Frontal cortex (tissue), 3 donors: ENCODE measurements at regions not wholly inside any gene's neighbourhood (a gene's known extent, or its start where the extent isn't known, plus 50 kb on each side); places are given as distances from the start of the nearest gene placed in this dataset.

Experiments
- DNase-seq, 2 donors: peaks; one replicate each; pipeline ENCODE4 v3.0.0; 2012; ENCODE audit warnings: low spot score in 2 of 2
- FAIRE-seq: peaks from 2 replicates; lab custom pipeline; 2012; peaks lifted over from hg19 to GRCh38; lab: Jason Lieb, UNC
- donor health status: control.
- donor health status: control.
- donor health status: control.

DNA sequence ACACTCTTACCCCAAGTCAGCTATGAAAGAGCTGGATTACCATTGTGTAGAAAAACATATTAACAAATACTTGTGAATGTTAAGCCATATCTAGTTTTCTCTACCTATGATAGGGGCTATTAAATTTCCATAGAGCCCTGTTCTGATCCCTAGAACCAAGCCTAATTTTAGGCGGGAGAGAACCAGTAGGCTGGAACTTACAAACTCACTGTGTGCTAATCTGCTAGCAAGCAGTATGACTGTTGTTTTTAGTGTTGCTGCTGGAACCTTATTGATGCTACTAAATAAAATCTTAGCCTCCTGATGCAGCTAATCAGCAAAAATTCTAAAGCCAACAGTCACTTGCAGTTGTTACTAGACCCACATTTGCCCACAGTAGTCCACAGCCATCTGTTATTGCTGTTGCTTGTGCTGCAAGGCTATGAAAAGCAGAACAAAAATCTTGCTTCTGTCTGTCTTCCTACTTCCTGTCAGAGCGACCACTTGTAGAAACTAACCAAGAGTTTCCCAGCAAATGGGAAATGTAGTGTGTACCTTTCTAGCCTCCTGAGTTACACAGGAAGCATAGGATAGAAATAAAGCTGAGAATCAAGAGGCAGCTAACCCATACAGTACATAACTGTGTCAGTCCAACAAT lies 368.4 kb downstream of the ARL4A start:
- no peak for FAIRE-seq

DNA sequence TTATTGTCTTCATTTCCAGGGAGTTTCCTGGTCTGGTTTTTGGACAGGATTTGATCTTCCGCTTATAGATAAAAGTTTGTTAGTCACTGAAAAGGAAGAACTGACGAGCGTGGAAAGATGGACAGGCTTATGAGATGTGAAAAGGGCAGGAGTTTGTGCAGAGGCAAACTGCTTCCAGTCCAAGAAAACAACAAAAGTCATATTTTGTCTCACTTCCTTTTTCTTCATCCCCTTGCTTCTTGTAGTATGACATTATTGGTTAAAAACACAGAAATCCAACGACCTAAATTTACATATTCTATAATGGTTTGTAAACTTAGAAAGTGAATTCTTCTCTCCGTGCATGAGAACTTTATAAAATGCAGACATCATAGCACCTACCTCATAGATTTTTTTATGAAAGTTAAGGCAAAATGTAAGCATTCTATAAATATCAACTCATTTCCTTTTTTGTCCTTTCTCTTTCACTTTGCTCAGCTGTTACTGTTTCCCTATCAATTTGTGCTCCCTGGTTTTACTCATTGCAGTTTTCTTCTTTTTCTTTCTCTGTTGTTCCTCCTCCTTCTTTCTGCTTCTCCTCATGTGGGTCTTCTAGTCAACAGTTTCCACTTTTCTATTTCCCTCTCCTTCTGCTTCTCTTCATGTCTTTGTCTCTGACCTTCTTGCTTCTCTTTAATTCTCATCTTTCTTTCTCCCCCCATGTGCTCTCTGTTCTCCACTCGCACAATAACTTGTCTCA lies 370.2 kb downstream of the ARL4A start:
- DNase-seq (no peak), FAIRE-seq (no peak)

More for the DNA sequence above, 368.4 kb downstream of the ARL4A start:
- DNase-seq, result no peak

DNA sequence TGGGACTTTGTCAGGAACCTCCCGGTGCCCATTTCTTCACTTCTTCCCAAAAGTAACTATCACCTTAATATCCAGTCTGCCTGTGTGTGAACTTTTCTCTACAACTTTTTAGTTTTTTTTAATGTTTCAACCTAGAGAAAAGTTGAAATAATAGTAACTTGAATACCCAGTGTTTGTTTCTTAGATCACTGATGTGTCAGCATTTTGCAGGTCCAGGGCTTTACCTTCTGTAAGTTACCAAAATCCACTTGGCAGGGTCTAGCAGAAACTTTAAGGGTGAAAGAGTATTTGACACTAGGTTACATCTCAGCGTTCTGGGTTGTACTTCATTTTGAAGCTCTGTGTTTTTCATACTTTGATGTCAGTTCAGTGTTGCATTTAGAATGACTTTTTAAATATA lies 372.7 kb downstream of the ARL4A start:
- FAIRE-seq (no peak), DNase-seq (no peak)

DNA sequence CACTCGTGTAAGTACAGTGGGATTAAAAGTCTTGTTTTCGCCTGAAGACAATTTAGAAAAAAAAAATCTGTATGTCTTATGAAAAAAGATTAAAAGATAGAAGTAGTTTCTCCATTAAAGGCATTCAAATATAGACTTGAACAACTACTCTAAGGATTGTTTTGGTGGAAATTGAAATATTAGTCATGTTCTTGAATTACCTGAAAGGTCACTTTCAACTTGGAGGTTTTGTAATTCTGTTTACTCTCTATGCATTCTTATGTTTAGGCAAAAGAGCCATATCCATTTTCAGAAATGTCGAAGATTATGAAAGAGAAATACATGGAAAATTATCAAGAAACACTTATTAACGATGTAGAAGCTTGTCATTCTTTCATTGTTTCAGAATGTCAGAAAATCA lies 373.7 kb downstream of the ARL4A start:
- FAIRE-seq (no peak), DNase-seq (no peak)

DNA sequence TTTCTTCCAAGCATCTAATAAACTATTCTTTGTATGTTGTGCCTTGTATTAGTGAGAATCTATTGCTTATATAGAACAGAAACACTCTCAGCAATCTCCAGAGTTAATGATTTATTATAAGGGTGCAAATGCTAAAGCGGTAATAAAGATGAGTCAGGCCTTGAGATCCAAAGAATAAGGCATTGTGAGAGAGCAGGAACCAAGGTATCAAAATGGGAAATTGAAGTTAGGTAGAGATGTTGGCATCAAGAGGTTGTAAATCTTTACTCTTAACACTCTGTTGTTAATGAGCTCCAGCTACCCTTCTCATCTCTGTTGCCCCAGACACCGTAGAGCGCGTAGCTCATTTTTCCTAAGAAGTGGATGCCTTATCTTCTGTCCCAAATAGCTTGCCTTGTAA lies 375.2 kb downstream of the ARL4A start:
- FAIRE-seq (no peak), DNase-seq (no peak)

DNA sequence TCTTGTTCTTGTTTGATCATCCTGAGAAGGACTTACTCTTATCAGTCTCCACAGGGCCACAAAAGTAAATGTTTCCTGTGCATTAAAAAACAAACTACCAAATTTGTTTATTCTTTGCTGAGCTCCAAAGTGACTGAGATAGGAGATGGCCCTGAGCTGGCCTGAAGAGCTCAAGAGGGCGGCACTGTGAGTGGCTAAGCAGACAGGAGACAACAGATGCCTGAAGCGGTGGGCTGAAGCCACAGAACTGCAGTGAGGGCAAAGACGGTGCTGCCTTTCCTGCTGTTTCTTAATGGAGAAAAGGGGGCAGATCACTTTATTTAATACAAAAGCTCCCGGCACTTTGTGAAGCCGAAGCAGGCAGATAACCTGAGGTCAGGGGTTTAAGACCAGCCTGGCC lies 379.6 kb downstream of the ARL4A start:
- FAIRE-seq (no peak), DNase-seq (no peak)

DNA sequence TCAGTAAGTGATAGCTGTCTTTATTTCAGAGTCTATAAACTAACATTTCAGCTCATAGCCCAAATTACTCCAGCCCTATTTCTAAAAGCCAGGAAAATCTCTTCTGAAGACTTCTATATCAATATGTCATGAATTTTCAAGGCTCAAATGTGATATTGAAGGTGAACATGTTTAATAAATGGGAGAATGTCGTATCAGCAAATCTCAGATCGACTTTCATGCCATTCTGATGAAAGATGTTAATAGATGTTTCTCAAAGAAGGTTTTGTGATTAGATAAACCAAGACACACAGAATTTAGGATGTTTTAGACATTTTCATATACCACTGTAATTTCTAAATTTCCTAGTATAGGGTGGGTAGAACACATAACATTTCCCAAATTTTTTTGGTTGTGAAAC lies 380.6 kb downstream of the ARL4A start:
- FAIRE-seq, result no peak
- DNase-seq, result no peak

DNA sequence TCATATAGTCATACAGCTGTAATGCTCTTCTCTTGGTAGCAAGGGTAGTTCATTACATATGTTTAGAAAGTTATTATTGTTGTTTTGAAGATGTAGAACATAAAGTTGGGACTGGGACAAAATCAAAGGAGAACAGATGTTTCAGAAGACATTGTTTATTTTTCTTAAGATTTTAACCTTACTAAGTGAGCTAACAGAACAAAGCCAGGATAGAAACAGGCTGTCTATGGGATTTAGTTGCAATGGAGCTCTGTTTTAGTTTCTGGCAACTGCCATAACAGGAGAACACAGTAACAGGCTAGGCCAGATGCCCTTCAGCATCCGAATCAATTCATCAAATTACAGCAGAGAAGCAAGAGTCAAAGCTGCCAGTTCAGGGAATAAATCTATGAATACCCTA lies 382.4 kb downstream of the ARL4A start:
- DNase-seq, result no peak
- FAIRE-seq, result no peak

DNA sequence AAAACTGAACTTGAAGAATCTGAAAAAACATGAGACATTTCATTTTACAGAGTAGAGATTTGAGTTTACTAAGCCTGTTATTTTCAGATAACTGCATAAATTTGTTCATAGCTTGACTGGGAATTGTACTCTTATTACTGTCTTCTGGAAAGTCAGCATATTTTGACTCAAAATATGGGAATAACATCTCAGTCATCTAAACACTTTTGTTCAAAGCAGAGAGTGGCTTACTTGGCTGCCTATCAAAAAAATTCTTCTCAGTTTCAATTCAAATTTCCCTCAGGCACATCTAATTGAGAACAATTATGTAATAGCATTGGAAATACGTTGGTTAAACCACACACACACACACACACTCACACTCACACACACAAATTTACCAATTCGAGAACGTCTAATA lies 384.6 kb downstream of the ARL4A start:
- FAIRE-seq, result no peak
- DNase-seq, result peak in 1 of 2 donors; percentile 12

DNA sequence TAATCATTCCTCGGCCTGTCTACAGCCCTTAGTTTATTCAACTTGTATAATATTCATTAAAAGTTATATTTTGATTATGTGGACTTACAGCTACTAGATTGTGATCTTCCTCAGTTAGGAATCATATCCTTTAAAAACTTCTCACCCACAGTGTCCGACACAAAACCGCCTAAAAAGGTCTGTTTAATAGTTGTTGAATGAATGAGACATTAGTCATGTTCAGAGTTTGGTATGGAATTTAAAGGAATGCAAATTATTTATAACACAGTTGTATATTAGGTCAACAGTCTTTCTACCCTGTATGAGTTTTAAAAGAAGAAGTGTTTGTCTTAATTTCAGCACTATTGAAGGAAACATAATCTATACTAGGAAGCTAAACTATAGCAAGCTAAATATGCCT lies 390.0 kb downstream of the ARL4A start:
- no peak for FAIRE-seq
- no peak for DNase-seq

DNA sequence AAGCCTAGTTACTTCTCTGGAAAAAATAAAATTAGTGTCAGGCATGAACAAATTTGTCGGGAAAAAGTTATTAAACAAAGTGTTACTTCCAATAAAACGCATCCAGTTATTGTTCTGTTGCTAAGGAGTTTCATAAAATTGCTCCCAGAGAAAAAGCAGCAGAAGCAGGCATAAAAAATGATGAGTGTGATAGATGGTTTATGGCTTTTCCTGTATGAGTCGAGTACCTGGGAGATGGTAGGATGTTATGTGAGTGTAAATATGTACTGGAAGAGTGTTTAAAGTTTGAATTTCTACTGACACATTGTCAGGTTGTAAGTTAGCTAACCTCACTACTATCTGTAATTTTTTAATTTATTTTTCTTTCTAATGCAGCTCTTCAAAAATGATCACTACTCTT lies 390.7 kb downstream of the ARL4A start:
- FAIRE-seq (no peak), DNase-seq (no peak)

DNA sequence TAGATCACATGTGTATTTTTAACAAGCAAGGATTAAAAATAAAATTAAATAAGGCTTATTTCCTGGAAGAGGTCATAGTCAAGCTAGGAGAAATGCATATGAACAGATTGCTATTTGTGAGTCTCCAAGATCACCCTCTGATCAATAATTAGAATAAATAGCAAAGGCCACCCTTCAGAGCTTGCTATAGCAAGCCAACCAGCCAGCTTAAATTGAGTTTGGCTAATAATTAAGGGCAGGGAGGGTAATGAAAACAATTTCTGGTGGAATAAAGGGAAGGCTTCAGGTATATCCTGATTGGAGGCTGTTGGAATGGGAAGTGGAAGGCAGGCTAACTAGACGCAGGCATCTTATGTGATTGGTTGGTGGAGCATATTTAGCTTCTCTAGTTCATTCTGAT lies 403.5 kb downstream of the ARL4A start:
- FAIRE-seq, result no peak
- DNase-seq, result no peak

DNA sequence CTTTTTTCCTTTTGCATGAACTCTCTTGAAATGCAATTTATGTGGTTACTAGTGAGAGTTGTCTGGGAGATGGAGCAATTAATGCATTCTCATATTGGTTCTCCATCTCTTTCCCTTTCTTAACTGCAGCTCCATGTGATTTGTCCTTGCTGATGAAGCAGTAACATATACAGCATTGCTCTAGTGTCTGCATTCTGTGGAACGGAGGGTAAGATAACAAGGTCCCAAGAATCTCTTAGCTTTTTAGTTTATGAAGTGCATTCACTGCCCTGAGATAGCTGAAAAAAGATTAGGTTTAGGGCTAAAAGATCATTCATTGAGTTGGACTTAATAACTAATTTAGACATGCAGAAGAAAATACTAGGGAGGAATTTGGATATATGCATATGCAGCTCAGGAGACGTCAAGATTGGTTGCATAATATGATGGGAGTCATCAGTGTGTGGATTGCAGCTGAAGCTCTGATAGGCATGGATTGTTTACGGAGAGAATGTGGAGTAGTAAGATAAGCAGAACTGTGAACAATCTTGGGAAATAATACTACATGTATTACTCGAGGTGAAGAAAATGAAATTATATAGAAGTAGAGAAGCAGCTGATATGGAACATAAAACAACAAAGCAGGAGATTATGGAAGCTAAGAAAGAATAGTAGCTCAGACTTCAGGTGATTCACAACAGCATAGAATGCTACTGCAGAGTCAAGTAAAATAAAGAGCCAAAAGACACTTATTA lies 404.7 kb downstream of the ARL4A start:
- DNase-seq (no peak), FAIRE-seq (no peak)

DNA sequence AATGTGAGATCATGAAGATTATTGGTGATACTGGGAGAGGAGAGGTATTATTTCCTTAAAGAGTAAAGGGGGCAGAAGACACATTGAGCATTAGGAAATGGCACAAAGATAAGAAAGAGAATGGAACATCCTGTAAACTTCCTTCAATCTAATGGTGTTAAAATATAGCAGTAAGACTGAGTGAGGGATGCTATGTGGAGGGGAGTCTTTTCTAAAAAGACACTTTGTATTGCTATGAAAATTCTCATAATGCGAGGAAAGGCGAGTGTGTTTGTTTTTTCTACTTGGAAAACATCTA lies 405.2 kb downstream of the ARL4A start:
- FAIRE-seq (no peak), DNase-seq (no peak)

DNA sequence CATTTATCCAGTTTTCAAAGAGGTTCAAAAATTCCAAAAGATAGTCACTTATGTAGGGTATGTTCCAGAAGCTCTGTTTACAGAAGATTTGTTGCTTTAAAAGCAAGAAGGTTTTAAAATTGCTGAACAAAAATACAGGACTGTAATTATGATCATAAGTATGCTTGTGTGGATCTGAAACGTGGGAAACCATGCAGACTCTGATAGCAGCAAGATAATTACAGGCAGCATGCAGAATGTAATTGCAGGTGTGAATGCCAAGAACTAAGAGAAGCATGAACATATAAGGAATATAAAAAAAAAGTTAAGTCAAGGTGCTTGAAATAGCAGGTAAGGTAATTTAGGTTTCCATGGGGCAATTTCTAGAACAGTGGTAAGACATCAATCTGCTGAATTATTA lies 405.7 kb downstream of the ARL4A start:
- no peak for DNase-seq
- FAIRE-seq, result no peak

DNA sequence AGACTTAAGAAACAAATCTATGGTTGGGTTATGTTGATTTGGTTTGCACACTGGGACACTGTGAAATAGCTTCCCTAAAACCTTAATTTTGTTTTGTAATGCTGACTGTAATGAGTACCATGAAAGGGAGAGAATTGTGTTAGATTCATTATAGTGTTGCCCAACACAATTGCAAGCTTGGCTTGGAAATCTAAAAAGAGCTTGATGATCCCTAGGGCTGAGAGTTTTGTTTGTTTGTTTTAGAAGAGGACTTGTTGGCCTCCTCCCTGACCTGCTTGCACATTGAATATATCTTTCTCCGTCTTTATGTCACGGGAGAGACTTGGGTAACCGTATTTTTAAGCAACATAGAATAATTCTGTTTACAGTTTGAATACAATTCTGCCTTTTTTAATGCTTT lies 410.1 kb downstream of the ARL4A start:
- no peak for FAIRE-seq
- no peak for DNase-seq

DNA sequence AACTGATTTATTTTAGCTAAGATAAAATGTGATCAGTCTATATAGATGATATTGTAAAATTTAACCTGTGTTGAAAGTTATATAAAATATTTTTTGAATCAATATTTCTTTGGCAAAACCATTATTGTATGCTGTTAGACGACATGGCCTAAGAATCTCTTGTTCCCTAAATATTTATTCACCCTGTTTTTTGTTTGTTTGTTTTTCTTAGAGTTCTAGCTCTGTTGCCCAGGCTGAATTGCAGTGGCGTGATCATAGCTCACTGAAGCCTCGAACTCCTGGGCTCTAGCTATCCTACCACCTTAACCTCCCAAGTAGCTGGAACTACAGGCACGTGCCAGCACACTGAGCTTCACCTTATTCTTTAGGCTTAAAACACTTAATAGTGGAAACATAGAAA lies 410.7 kb downstream of the ARL4A start:
- DNase-seq (no peak), FAIRE-seq (no peak)

DNA sequence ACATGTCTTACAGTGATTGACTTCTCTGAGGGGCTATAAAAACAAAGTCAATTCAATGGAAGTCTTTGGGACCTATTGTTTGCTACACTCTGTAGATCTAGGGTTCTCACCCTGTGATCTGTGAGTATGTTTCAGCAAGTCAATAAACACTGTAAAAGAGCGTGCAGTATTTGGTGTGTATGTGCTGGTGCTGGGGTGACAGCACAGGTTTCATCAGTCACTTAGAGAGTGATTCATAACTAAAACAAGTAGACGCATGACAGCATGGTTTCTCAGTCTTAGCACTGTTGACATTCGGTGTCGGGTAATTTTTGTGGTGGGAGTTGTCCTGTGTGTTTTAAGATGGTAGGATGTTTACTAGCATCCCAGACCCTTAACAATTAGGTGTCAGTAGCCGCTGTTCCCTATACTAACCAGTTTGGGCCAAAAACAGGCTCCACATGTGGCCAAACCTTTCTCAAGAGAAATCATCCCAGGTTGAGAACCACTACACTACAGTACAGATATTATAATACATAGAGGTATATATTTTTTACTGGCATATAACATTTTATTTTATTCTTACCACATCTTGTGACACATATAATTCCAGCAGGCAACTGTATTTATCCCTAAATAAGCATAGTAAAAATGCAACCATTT lies 411.8 kb downstream of the ARL4A start:
- no peak for FAIRE-seq

DNA sequence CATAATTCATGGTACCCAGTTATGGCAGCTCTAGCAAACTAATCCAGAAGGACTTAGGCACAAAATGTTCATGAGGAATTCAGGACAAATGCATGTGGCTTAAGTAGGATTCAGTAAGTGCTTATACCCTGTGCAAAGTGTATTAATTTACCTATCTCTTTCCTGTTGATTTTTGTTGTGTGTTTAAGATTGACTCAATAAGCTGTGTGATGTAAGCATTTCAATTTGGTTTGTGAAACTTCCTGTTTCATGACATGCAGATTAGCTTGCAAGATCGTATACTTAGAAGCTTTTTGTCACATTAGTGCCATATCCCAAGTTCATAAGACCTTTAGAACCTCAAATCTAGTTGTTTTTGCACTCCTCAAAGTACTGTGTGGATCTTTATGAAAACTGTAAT lies 416.7 kb downstream of the ARL4A start:
- DNase-seq (no peak), FAIRE-seq (no peak)

More for the DNA sequence above, 411.8 kb downstream of the ARL4A start:
- DNase-seq, result no peak

DNA sequence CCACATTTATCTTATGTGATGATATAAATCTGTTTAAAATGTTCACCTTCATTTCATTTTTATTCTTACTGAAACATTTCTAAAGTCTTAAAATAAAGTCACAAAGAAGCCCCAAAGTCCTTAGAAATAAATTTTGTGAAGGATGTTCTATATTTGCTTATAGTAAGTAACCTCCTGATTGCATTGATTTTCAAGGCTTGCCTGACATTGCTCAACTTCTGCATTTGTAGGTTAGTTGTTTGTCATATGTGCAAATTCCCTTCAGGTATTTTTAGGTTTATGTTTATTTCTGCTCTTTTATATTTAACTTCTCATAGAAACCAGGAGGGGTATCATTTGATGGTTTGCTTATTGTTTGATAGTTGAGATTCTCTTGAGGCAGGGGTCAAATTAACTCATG lies 417.8 kb downstream of the ARL4A start:
- DNase-seq (no peak), FAIRE-seq (peak; percentile 15)

DNA sequence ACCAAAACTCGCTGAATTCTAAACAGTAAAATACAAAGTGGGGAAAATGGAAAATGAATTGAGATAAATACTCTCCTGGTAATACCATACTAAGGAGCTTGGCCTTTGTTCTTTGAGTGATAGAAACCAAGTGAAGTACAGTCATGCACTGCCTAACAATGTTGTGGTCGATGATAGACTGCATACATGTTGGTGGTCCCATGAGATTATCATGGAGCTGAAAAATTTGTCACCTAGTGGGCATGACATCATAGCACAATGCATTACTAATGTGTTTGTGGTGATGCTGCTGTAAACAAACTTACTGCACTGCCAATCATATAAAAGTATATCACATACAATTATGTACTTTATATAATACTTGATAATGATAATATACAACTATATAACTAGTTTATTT lies 419.1 kb downstream of the ARL4A start:
- DNase-seq, result no peak
- no peak for FAIRE-seq
